HepG2 (cell line): ENCODE measurements at regions not wholly inside any gene's neighbourhood (a gene's known extent, or its start where the extent isn't known, plus 50 kb on each side); places are given as distances from the start of the nearest gene placed in this dataset.

ENCODE experiments used
- CAMTA2 ChIP-seq: sonication (generic); formaldehyde crosslinking; IDR thresholded peaks from 2 replicates; pipeline ENCODE4 v1.4.0; 2020; ENCODE audit warnings: mild to moderate bottlenecking, missing genetic modification reagents, borderline replicate concordance
- CTCF ChIP-seq: sonication (generic); formaldehyde crosslinking; IDR thresholded peaks from 2 replicates; pipeline ENCODE4 v1.5.0; 2020; ENCODE audit warnings: mild to moderate bottlenecking, missing genetic modification reagents, moderate library complexity
- FOXA1 ChIP-seq, 2 experiments: fragments of 450-650 bp in 1 of 2; sonication (generic) in 1 of 2; formaldehyde crosslinking in 1 of 2; IDR thresholded peaks; 2 replicates each; pipeline versions ENCODE4 v1.4.0 to v1.6.1; 2016 to 2020; ENCODE audit warnings: missing genetic modification reagents in 1 of 2
- HINFP ChIP-seq: sonication (generic); formaldehyde crosslinking; IDR thresholded peaks from 2 replicates; pipeline ENCODE4 v1.4.0; 2020; ENCODE audit warnings: low read depth, mild to moderate bottlenecking, missing genetic modification reagents
- RXRB ChIP-seq: IDR thresholded peaks from 2 replicates; pipeline ENCODE4 v1.6.1; 2016; ENCODE audit warnings: borderline replicate concordance, missing genetic modification reagents, missing compliant biosample characterization
- ZBTB43 ChIP-seq: sonication (generic); formaldehyde crosslinking; conservative IDR thresholded peaks from 2 replicates; pipeline ENCODE4 v1.4.0; 2020; ENCODE audit warnings: missing genetic modification reagents
- ZNF598 ChIP-seq: sonication (generic); formaldehyde crosslinking; IDR thresholded peaks from 2 replicates; pipeline ENCODE4 v1.5.1; 2020; ENCODE audit warnings: mild to moderate bottlenecking, missing genetic modification reagents, borderline replicate concordance
- TF ChIP-seq, protein P1 (sequence below): sonication (generic); formaldehyde crosslinking; IDR thresholded peaks from 2 replicates; pipeline ENCODE4 v1.4.0; 2020; ENCODE audit warnings: missing genetic modification reagents

DNA sequence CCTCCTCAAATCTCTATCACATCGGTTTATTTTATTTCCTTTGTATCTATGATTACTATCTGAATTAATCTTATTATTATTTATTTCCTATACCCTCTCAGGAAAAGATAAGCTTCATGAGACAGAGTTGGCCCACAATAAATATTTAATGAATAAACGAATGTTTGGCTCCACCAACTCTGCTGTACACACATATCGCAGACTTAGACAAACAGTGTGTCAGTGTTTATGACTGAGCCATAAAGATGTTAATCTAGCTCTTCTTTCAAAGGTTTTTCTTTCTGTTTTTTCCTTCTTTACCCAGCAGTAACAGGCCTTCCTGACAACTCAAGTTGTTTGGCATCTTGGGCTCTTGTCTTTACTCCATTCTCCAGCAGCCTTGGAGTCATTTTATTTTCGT lies 329.5 kb downstream of the CDH2 start (continued):
- TF ChIP-seq, protein P1, sequence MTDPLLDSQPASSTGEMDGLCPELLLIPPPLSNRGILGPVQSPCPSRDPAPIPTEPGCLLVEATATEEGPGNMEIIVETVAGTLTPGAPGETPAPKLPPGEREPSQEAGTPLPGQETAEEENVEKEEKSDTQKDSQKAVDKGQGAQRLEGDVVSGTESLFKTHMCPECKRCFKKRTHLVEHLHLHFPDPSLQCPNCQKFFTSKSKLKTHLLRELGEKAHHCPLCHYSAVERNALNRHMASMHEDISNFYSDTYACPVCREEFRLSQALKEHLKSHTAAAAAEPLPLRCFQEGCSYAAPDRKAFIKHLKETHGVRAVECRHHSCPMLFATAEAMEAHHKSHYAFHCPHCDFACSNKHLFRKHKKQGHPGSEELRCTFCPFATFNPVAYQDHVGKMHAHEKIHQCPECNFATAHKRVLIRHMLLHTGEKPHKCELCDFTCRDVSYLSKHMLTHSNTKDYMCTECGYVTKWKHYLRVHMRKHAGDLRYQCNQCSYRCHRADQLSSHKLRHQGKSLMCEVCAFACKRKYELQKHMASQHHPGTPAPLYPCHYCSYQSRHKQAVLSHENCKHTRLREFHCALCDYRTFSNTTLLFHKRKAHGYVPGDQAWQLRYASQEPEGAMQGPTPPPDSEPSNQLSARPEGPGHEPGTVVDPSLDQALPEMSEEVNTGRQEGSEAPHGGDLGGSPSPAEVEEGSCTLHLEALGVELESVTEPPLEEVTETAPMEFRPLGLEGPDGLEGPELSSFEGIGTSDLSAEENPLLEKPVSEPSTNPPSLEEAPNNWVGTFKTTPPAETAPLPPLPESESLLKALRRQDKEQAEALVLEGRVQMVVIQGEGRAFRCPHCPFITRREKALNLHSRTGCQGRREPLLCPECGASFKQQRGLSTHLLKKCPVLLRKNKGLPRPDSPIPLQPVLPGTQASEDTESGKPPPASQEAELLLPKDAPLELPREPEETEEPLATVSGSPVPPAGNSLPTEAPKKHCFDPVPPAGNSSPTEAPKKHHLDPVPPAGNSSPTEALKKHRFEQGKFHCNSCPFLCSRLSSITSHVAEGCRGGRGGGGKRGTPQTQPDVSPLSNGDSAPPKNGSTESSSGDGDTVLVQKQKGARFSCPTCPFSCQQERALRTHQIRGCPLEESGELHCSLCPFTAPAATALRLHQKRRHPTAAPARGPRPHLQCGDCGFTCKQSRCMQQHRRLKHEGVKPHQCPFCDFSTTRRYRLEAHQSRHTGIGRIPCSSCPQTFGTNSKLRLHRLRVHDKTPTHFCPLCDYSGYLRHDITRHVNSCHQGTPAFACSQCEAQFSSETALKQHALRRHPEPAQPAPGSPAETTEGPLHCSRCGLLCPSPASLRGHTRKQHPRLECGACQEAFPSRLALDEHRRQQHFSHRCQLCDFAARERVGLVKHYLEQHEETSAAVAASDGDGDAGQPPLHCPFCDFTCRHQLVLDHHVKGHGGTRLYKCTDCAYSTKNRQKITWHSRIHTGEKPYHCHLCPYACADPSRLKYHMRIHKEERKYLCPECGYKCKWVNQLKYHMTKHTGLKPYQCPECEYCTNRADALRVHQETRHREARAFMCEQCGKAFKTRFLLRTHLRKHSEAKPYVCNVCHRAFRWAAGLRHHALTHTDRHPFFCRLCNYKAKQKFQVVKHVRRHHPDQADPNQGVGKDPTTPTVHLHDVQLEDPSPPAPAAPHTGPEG (CRISPR knock-in tag), result no peak
- no peak for TF ChIP-seq FOXA1 (IDR thresholded peaks at IDR 0.05)
- TF ChIP-seq FOXA1 (CRISPR knock-in tag; IDR thresholded peaks at IDR 0.05), result no peak
- no peak for TF ChIP-seq ZBTB43 (CRISPR knock-in tag)
- no peak for TF ChIP-seq RXRB (CRISPR knock-in tag)
- no peak for TF ChIP-seq HINFP (CRISPR knock-in tag)
- no peak for TF ChIP-seq CTCF (CRISPR knock-in tag)
- no peak for TF ChIP-seq CAMTA2 (CRISPR knock-in tag)
- no peak for TF ChIP-seq ZNF598
